ENCODE measurements at regions not wholly inside any gene's neighbourhood (a gene's known extent, or its start where the extent isn't known, plus 50 kb on each side); places are given as distances from the start of the nearest gene placed in this dataset.

GRCh38 chr16:59169168-59169567 is 435.1 kb upstream of the GOT2 start:
- no peak for ATAC-seq (replicated peaks in 6 of 8)
- H3K27ac ChIP-seq = peak overlapping the region; percentile 89 to 97
- in situ Hi-C loops (cut with MboI; ENCODE audit: low pct_unique_long_range_greater_than_20kb in 2 of 9, low sequenced_read_pairs in 9 of 9, unreplicated experiment in 9 of 9) = no loop called here
- H3K4me3 ChIP-seq = no peak overlapping the region
- H3K4me1 ChIP-seq (replicated peaks in 1 of 2) = peaks cover 30 to 49% of the 10 kb centered on the region in 2 donors
- 26 to 84% (median 70%) methylated on average over 1 to 4 of the region's 4 CpGs for WGBS, 10 experiments

- in situ Hi-C loops (cut with MboI; ENCODE audit: low pct_unique_long_range_greater_than_20kb in 2 of 9, low sequenced_read_pairs in 9 of 9, unreplicated experiment in 9 of 9) = no loop called here
- H3K4me1 ChIP-seq (replicated peaks in 1 of 2) = peaks cover 31 to 55% of the 10 kb centered on the region in 2 donors
- peak overlapping the region; percentile 89 to 97 for H3K27ac ChIP-seq
- H3K4me3 ChIP-seq = no peak overlapping the region
- 6 to 46% (median 25%) methylated on average over 1 to 3 of the region's 3 CpGs for WGBS, 10 experiments
- peak in 5 of 8 experiments; percentile 65 to 73 (median 72) for ATAC-seq (replicated peaks in 6 of 8)
Observed at GRCh38 chr16:59168461-59169114, 434.5 kb upstream of the GOT2 start.

- no peak overlapping the region for H3K27ac ChIP-seq
- ATAC-seq (replicated peaks in 6 of 8) = no peak
- in situ Hi-C loops (cut with MboI; ENCODE audit: low pct_unique_long_range_greater_than_20kb in 2 of 9, low sequenced_read_pairs in 9 of 9, unreplicated experiment in 9 of 9) = no loop called here
- H3K4me1 ChIP-seq (replicated peaks in 1 of 2) = peaks cover 31 to 43% of the 10 kb centered on the region in 2 donors
- WGBS, 10 experiments = 0 to 100% (median 68%) methylated on average over 1 to 2 of the region's 2 CpGs; no CpG with 5 or more reads in 2 of the 10 experiments
- no peak overlapping the region for H3K4me3 ChIP-seq
Observed at GRCh38 chr16:59164461-59164860, 430.3 kb upstream of the GOT2 start.

GRCh38 chr16:59163371-59164055 is 429.4 kb upstream of the GOT2 start:
- WGBS, 10 experiments = 0 to 60% (median 20%) methylated on average over 2 to 3 of the region's 3 CpGs; no CpG with 5 or more reads in 1 of the 10 experiments
- Histone ChIP-seq H3K4me1 (replicated peaks in 1 of 2) (peaks cover 21 to 33% of the 10 kb centered on the region in 2 donors), H3K4me3 (no peak overlapping the region), H3K27ac (peak overlapping the region; percentile 25 to 34)
- peak in 5 of 8 experiments; percentile 59 to 77 (median 63) for ATAC-seq (replicated peaks in 6 of 8)
- in situ Hi-C loops (cut with MboI; ENCODE audit: low pct_unique_long_range_greater_than_20kb in 2 of 9, low sequenced_read_pairs in 9 of 9, unreplicated experiment in 9 of 9) = no loop called here

- Histone ChIP-seq H3K4me1 (replicated peaks in 1 of 2) (peaks cover 14 to 25% of the 10 kb centered on the region in 2 donors), H3K27ac (no peak overlapping the region), H3K4me3 (no peak overlapping the region)
- 0 to 100% (median 60%) methylated on average over 1 to 3 of the region's 3 CpGs; no CpG with 5 or more reads in 2 of the 10 experiments for WGBS, 10 experiments
- in situ Hi-C loops (cut with MboI; ENCODE audit: low pct_unique_long_range_greater_than_20kb in 2 of 9, low sequenced_read_pairs in 9 of 9, unreplicated experiment in 9 of 9) = no loop called here
- ATAC-seq (replicated peaks in 6 of 8) = peak in 4 of 8 experiments; percentile 32 to 74 (median 48)
Observed at GRCh38 chr16:59161679-59162078, 427.6 kb upstream of the GOT2 start.

GRCh38 chr16:59154295-59154694 is 420.2 kb upstream of the GOT2 start:
- H3K4me1 ChIP-seq (replicated peaks in 1 of 2) = peaks cover 2 to 11% of the 10 kb centered on the region in 2 donors
- H3K27ac ChIP-seq = no peak overlapping the region
- WGBS, 10 experiments = 0 to 78% (median 50%) methylated on average over 1 of the region's 1 CpG; no CpG with 5 or more reads in 3 of the 10 experiments
- ATAC-seq (replicated peaks in 6 of 8) = no peak
- in situ Hi-C loops (cut with MboI; ENCODE audit: low pct_unique_long_range_greater_than_20kb in 2 of 9, low sequenced_read_pairs in 9 of 9, unreplicated experiment in 9 of 9) = no loop called here
- no peak overlapping the region for H3K4me3 ChIP-seq

GRCh38 chr16:59148769-59149155 is 414.6 kb upstream of the GOT2 start:
- no peak overlapping the region for H3K27ac ChIP-seq
- in situ Hi-C loops (cut with MboI; ENCODE audit: low pct_unique_long_range_greater_than_20kb in 2 of 9, low sequenced_read_pairs in 9 of 9, unreplicated experiment in 9 of 9) = no loop called here
- peaks cover 5 to 16% of the 10 kb centered on the region in 2 donors for H3K4me1 ChIP-seq (replicated peaks in 1 of 2)
- 0 to 100% (median 63%) methylated on average over 1 to 2 of the region's 2 CpGs; no CpG with 5 or more reads in 3 of the 10 experiments for WGBS, 10 experiments
- ATAC-seq (replicated peaks in 6 of 8) = no peak
- H3K4me3 ChIP-seq = no peak overlapping the region

GRCh38 chr16:59148056-59148768 is 414.1 kb upstream of the GOT2 start:
- ATAC-seq (replicated peaks in 6 of 8) = peak in 1 of 8 experiments; percentile 42
- no peak overlapping the region for H3K27ac ChIP-seq
- in situ Hi-C loops (cut with MboI; ENCODE audit: low pct_unique_long_range_greater_than_20kb in 2 of 9, low sequenced_read_pairs in 9 of 9, unreplicated experiment in 9 of 9) = no loop called here
- whole genome bisulfite sequencing, 10 experiments = 0 to 96% (median 28%) methylated on average over 3 to 8 of the region's 8 CpGs; no CpG with 5 or more reads in 3 of the 10 experiments
- peaks cover 5 to 16% of the 10 kb centered on the region in 2 donors for H3K4me1 ChIP-seq (replicated peaks in 1 of 2)
- H3K4me3 ChIP-seq = no peak overlapping the region

GRCh38 chr16:59146140-59146539 is 412.0 kb upstream of the GOT2 start:
- Histone ChIP-seq H3K4me3 (no peak overlapping the region), H3K4me1 (replicated peaks in 1 of 2) (peaks cover 5 to 14% of the 10 kb centered on the region in 2 donors), H3K27ac (no peak overlapping the region)
- WGBS, 10 experiments = 27 to 95% (median 83%) methylated on average over 2 to 3 of the region's 3 CpGs; no CpG with 5 or more reads in 3 of the 10 experiments
- ATAC-seq (replicated peaks in 6 of 8) = no peak
- in situ Hi-C loops (cut with MboI; ENCODE audit: low pct_unique_long_range_greater_than_20kb in 2 of 9, low sequenced_read_pairs in 9 of 9, unreplicated experiment in 9 of 9) = no loop called here

- no peak overlapping the region for H3K27ac ChIP-seq
- peaks cover 4 to 14% of the 10 kb centered on the region in 2 donors for H3K4me1 ChIP-seq (replicated peaks in 1 of 2)
- ATAC-seq (replicated peaks in 6 of 8) = peak in 2 of 8 experiments; percentile 11 to 38
- no peak overlapping the region for H3K4me3 ChIP-seq
- in situ Hi-C loops (cut with MboI; ENCODE audit: low pct_unique_long_range_greater_than_20kb in 2 of 9, low sequenced_read_pairs in 9 of 9, unreplicated experiment in 9 of 9) = no loop called here
- WGBS, 10 experiments = 13 to 88% (median 72%) methylated on average over 1 to 2 of the region's 2 CpGs; no CpG with 5 or more reads in 4 of the 10 experiments
Observed at GRCh38 chr16:59144841-59145240, 410.7 kb upstream of the GOT2 start.

GRCh38 chr16:59144326-59144725 is 410.2 kb upstream of the GOT2 start:
- in situ Hi-C loops (cut with MboI; ENCODE audit: low pct_unique_long_range_greater_than_20kb in 2 of 9, low sequenced_read_pairs in 9 of 9, unreplicated experiment in 9 of 9) = no loop called here
- peaks cover 0 to 14% of the 10 kb centered on the region in 2 donors for H3K4me1 ChIP-seq (replicated peaks in 1 of 2)
- ATAC-seq (replicated peaks in 6 of 8) = no peak
- WGBS, 10 experiments = 0 to 100% (median 80%) methylated on average over 1 of the region's 1 CpG; no CpG with 5 or more reads in 1 of the 10 experiments
- no peak overlapping the region for H3K4me3 ChIP-seq
- H3K27ac ChIP-seq = no peak overlapping the region

GRCh38 chr16:59126486-59126885 is 392.4 kb upstream of the GOT2 start:
- Histone ChIP-seq H3K4me1 (replicated peaks in 1 of 2) (peaks cover 14 to 32% of the 10 kb centered on the region in 2 donors), H3K27ac (no peak overlapping the region), H3K4me3 (no peak overlapping the region)
- 0 to 100% (median 33%) methylated on average over 1 of the region's 1 CpG; no CpG with 5 or more reads in 3 of the 10 experiments for WGBS, 10 experiments
- no peak for ATAC-seq (replicated peaks in 6 of 8)
- in situ Hi-C loops (cut with MboI; ENCODE audit: low pct_unique_long_range_greater_than_20kb in 2 of 9, low sequenced_read_pairs in 9 of 9, unreplicated experiment in 9 of 9) = no loop called here

GRCh38 chr16:59124056-59124455 is 389.9 kb upstream of the GOT2 start:
- H3K4me1 ChIP-seq (replicated peaks in 1 of 2) = peaks cover 14 to 40% of the 10 kb centered on the region in 2 donors
- ATAC-seq (replicated peaks in 6 of 8) = peak in 3 of 8 experiments; percentile 18 to 52 (median 44)
- 6 to 92% (median 35%) methylated on average over 2 of the region's 2 CpGs; no CpG with 5 or more reads in 3 of the 10 experiments for WGBS, 10 experiments
- in situ Hi-C loops (cut with MboI; ENCODE audit: low pct_unique_long_range_greater_than_20kb in 2 of 9, low sequenced_read_pairs in 9 of 9, unreplicated experiment in 9 of 9) = no loop called here
- H3K27ac ChIP-seq = no peak overlapping the region
- H3K4me3 ChIP-seq = no peak overlapping the region
